Mammary epithelial cell (primary cell): ENCODE measurements at regions not wholly inside any gene's neighbourhood (a gene's known extent, or its start where the extent isn't known, plus 50 kb on each side); places are given as distances from the start of the nearest gene placed in this dataset.

Experiments used
- EZH2 ChIP-seq: IDR thresholded peaks from 2 replicates; pipeline ENCODE4 v1.6.1; 2012; ENCODE audit warnings: low read length, inconsistent platforms, borderline replicate concordance
- TF ChIP-seq, protein P1 (sequence below), 2 donors: IDR thresholded peaks in 1 of 2; conservative IDR thresholded peaks in 1 of 2; 2 replicates each; pipeline ENCODE4 v1.5.1; 2011 to 2012; ENCODE audit warnings: inconsistent platforms in 2 of 2, low read length in 2 of 2, mild to moderate bottlenecking in 2 of 2, control low read depth in 1 of 2, low read depth in 1 of 2; ENCODE audit not compliant: insufficient read depth in 1 of 2; ENCODE audit errors: extremely low read depth in 1 of 2

GRCh38 chr3:13136426-13136825 is 63.2 kb upstream of the IQSEC1 start:
- TF ChIP-seq, protein P1, sequence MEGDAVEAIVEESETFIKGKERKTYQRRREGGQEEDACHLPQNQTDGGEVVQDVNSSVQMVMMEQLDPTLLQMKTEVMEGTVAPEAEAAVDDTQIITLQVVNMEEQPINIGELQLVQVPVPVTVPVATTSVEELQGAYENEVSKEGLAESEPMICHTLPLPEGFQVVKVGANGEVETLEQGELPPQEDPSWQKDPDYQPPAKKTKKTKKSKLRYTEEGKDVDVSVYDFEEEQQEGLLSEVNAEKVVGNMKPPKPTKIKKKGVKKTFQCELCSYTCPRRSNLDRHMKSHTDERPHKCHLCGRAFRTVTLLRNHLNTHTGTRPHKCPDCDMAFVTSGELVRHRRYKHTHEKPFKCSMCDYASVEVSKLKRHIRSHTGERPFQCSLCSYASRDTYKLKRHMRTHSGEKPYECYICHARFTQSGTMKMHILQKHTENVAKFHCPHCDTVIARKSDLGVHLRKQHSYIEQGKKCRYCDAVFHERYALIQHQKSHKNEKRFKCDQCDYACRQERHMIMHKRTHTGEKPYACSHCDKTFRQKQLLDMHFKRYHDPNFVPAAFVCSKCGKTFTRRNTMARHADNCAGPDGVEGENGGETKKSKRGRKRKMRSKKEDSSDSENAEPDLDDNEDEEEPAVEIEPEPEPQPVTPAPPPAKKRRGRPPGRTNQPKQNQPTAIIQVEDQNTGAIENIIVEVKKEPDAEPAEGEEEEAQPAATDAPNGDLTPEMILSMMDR (conservative IDR thresholded peaks at IDR 0.05 in 1 of 2, IDR thresholded peaks at IDR 0.05 in 1 of 2; ENCODE audit: extremely low read depth in 1 of 2, insufficient read depth in 1 of 2, low read depth in 1 of 2, low read length in 2 of 2), result no peak
- no peak for TF ChIP-seq EZH2
